Mesothelial cell of epicardium (in vitro differentiated cells): ENCODE measurements at regions not wholly inside any gene's neighbourhood (a gene's known extent, or its start where the extent isn't known, plus 50 kb on each side); places are given as distances from the start of the nearest gene placed in this dataset.
"Not testable (repeated sequence)": the region's sequence is repeated elsewhere in the genome, so short reads cannot be mapped to it uniquely, and the experiment has no call there.

Source experiments
- DNase-seq, 2 experiments: peaks; one replicate each; pipeline ENCODE4 v3.0.0; 2021; ENCODE audit warnings: low spot score in 2 of 2; ENCODE audit not compliant: unreplicated experiment in 2 of 2
- H3K27ac Mint-ChIP-seq: 2 replicates; pipeline ENCODE4 v1.8.0; 2021; ENCODE audit warnings: mixed read lengths
- H3K27me3 Mint-ChIP-seq: 2 replicates; pipeline ENCODE4 v1.8.0; 2021; ENCODE audit warnings: low read depth, mixed read lengths
- H3K36me3 Mint-ChIP-seq: 2 replicates; pipeline ENCODE4 v1.8.0; 2021; ENCODE audit warnings: mixed read lengths
- H3K4me1 Mint-ChIP-seq: 2 replicates; pipeline ENCODE4 v1.8.0; 2021; ENCODE audit warnings: mixed read lengths
- H3K4me3 Mint-ChIP-seq: 2 replicates; pipeline ENCODE4 v1.8.0; 2021; ENCODE audit warnings: mild to moderate bottlenecking, moderate library complexity, mixed read lengths
- H3K9me3 Mint-ChIP-seq: 2 replicates; pipeline ENCODE4 v1.8.0; 2021; ENCODE audit warnings: mixed read lengths
- TF ChIP-seq, protein P1 (sequence below): fragments of 200-600 bp; sonication (generic); IDR thresholded peaks from one replicate; pipeline ENCODE4 v1.5.0; 2021; ENCODE audit warnings: antibody characterized with exemption; ENCODE audit not compliant: unreplicated experiment

GRCh38 chr5:114148253-114148652, 213.6 kb upstream of the KCNN2 start:
- no peak overlapping the region for H3K27ac Mint-ChIP-seq
- peaks cover 53% of the 10 kb centered on the region for H3K9me3 Mint-ChIP-seq
- DNase-seq: no peak
- peaks cover 17% of the 10 kb centered on the region for H3K36me3 Mint-ChIP-seq
- no peaks in the 10 kb centered on the region for H3K4me1 Mint-ChIP-seq
- no peaks in the 10 kb centered on the region for H3K27me3 Mint-ChIP-seq
- TF ChIP-seq, protein P1, sequence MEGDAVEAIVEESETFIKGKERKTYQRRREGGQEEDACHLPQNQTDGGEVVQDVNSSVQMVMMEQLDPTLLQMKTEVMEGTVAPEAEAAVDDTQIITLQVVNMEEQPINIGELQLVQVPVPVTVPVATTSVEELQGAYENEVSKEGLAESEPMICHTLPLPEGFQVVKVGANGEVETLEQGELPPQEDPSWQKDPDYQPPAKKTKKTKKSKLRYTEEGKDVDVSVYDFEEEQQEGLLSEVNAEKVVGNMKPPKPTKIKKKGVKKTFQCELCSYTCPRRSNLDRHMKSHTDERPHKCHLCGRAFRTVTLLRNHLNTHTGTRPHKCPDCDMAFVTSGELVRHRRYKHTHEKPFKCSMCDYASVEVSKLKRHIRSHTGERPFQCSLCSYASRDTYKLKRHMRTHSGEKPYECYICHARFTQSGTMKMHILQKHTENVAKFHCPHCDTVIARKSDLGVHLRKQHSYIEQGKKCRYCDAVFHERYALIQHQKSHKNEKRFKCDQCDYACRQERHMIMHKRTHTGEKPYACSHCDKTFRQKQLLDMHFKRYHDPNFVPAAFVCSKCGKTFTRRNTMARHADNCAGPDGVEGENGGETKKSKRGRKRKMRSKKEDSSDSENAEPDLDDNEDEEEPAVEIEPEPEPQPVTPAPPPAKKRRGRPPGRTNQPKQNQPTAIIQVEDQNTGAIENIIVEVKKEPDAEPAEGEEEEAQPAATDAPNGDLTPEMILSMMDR: no peak
- H3K4me3 Mint-ChIP-seq: no peak overlapping the region

DNA sequence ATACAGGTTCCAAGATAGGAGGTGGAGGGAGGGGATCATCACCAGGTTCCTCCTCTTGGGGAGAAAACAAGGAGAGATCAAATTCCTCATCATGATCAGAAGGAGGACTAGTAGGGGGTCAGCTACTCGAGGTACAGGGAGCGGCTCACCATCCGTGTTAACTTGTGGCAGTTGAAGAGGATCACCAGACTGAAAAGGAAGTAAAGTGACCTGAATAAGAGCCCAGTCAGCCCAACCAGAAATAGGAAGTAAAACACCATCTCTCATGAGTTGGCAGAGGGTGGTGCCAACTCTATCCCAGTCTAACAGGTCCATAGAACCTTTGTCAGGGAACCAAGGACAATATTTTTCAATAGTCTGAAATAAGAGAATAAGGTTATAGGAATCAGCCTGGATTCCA, 213.1 kb upstream of the KCNN2 start:
- peaks cover 17% of the 10 kb centered on the region for H3K36me3 Mint-ChIP-seq
- not testable (repeated sequence) for H3K27me3 Mint-ChIP-seq, H3K27ac Mint-ChIP-seq, H3K4me3 Mint-ChIP-seq, H3K4me1 Mint-ChIP-seq, DNase-seq
- H3K9me3 Mint-ChIP-seq: peaks cover 55% of the 10 kb centered on the region

DNA sequence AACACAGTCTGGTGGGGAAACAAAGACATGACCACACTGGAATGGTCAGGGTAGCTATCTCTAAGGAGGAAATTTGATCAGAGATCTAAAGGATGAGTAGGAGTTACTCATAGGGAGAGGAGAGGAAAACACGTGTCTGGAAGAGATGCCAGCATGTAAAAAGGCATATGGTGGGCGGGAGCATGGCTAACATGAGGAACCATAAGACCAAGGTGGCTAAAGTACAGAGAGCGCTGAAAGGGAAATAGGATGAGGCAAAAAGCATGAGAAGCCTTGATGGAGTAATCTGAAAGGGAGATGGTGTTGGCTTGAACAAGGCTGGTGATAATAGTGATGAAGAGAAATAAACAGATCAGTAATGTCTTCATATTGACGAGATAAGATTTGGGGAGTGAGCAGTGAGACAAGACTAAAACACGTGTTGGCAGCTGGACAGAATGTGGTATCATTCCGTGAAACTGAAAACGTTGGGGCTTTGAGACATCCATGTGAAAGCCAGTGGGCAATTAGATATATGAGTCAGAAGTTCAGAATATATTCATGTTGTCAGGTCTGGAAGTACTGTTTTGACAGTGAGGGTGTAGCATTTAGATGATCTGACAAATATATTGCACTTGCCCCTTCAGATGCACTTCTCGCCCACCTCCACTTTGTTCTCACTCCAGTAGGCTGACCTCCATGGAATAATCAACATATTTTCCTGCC, 209.1 kb upstream of the KCNN2 start:
- Mint-ChIP-seq H3K27ac (no peak overlapping the region), H3K9me3 (peaks cover 65% of the 10 kb centered on the region), H3K36me3 (peaks cover 27% of the 10 kb centered on the region), H3K4me3 (no peak overlapping the region), H3K27me3 (no peaks in the 10 kb centered on the region), H3K4me1 (no peaks in the 10 kb centered on the region)
- TF ChIP-seq, protein P1: no peak
- no peak for DNase-seq

DNA sequence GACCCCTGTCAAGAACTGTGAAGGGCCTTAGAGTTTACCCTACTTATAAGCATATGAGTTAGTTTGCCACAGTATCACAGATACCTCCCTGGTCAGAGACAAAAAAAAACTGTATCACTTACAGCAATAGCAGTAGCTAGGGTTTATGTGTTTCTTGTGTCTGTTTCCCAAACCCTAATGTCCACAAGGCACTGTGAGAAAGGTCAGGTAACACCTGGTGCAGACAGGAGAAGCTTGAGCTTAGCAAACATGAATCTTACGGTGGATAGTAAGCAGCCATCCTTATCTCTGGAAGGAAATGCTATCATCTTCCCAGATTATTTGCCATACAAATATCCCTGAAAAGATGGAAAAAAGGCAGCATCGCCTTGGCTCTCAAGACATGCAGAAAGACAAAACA, 208.5 kb upstream of the KCNN2 start:
- TF ChIP-seq, protein P1: no peak
- Mint-ChIP-seq H3K27ac (no peak overlapping the region), H3K4me1 (no peaks in the 10 kb centered on the region), H3K27me3 (no peaks in the 10 kb centered on the region), H3K36me3 (peaks cover 22% of the 10 kb centered on the region), H3K9me3 (peaks cover 59% of the 10 kb centered on the region), H3K4me3 (no peak overlapping the region)
- DNase-seq: no peak

GRCh38 chr5:114153833-114154232, 208.0 kb upstream of the KCNN2 start:
- Mint-ChIP-seq H3K36me3 (peaks cover 18% of the 10 kb centered on the region), H3K27me3 (no peaks in the 10 kb centered on the region), H3K4me3 (no peak overlapping the region), H3K27ac (no peak overlapping the region), H3K9me3 (peaks cover 57% of the 10 kb centered on the region), H3K4me1 (no peaks in the 10 kb centered on the region)
- TF ChIP-seq, protein P1: no peak
- no peak for DNase-seq

DNA sequence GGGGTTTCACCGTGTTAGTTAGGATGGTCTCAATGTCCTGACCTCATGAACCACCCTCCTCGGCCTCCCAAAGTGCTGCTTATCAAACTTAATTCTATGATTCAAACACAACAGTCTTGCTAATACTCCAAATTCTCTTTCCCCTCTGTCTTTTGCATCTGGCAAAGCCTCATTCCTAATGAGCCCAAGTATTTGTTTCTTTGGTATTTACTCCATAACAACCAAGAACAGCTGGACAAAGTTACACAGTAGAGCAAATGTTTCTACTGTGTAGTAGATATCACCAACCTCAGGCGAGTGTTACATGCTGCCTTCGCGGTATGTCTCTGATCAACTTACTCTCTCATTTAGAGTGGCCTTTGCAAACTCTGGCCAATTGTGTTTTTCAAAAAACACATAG, 195.8 kb upstream of the KCNN2 start:
- no peak overlapping the region for H3K4me3 Mint-ChIP-seq
- TF ChIP-seq, protein P1: no peak
- H3K36me3 Mint-ChIP-seq: peaks cover 17% of the 10 kb centered on the region

More for the DNA sequence above, 195.8 kb upstream of the KCNN2 start:
- H3K27ac Mint-ChIP-seq: no peak overlapping the region
- H3K4me1 Mint-ChIP-seq: no peaks in the 10 kb centered on the region
- DNase-seq: no peak
- H3K9me3 Mint-ChIP-seq: peaks cover 19% of the 10 kb centered on the region
- no peaks in the 10 kb centered on the region for H3K27me3 Mint-ChIP-seq
